SK-N-SH (cell line): ENCODE measurements at regions not wholly inside any gene's neighbourhood (a gene's known extent, or its start where the extent isn't known, plus 50 kb on each side); places are given as distances from the start of the nearest gene placed in this dataset.

ENCODE experiments used
- CTCF ChIA-PET: fragments of 300-600, 350-600 bp; formaldehyde crosslinking; extraction: SDS; loops from one replicate; lab custom pipeline; 2021; lab: Yijun Ruan, JAX
- POLR2A ChIA-PET: fragments of 350-600 bp; sonication (Branson Sonifier 250); formaldehyde crosslinking; extraction: SDS; loops from one replicate; lab custom pipeline; 2020; ENCODE audit warnings: antibody characterized with exemption, inconsistent platforms; lab: Yijun Ruan, JAX
- DNase-seq: peaks from one replicate; pipeline ENCODE4 v3.0.0; 2012
- H2AFZ ChIP-seq: fragments of 200-600 bp; sonication (generic); 2 replicates; pipeline ENCODE4 v1.8.1; 2016; ENCODE audit warnings: antibody characterized with exemption, mild to moderate bottlenecking, low read depth
- H3F3A ChIP-seq: fragments of 200-600 bp; sonication (generic); replicated peaks from 2 replicates; pipeline ENCODE3; 2016; ENCODE audit warnings: antibody characterized with exemption, mild to moderate bottlenecking; ENCODE audit not compliant: insufficient read depth
- H3K27ac ChIP-seq, 2 experiments: fragments of 200-500 bp in 1 of 2; fragments of 200-600 bp in 1 of 2; sonication (Bioruptor generic) in 1 of 2; sonication (generic), shearing (Covaris generic) in 1 of 2; 2 replicates each; pipeline versions ENCODE4 v1.5.1 to v1.6.1; 2014 to 2016; ENCODE audit warnings: low read depth in 2 of 2, inconsistent platforms in 1 of 2, low read length in 1 of 2, mild to moderate bottlenecking in 1 of 2, mixed read lengths in 1 of 2
- H3K27me3 ChIP-seq: fragments of 200-600 bp; sonication (generic), shearing (Covaris generic); 2 replicates; pipeline ENCODE4 v1.6.1; 2016; ENCODE audit warnings: mixed run types; ENCODE audit not compliant: insufficient read depth
- H3K36me3 ChIP-seq, 2 experiments: fragments of 200-500 bp in 1 of 2; fragments of 200-600 bp in 1 of 2; sonication (Bioruptor generic) in 1 of 2; sonication (generic) in 1 of 2; replicated peaks in 1 of 2; 2 replicates each; pipeline versions ENCODE3 to v1.5.1; 2014 to 2016; ENCODE audit warnings: low read length in 1 of 2, mild to moderate bottlenecking in 1 of 2; ENCODE audit not compliant: insufficient read depth in 2 of 2, control insufficient read depth in 1 of 2
- H3K4me1 ChIP-seq, 2 experiments: fragments of 200-500 bp in 1 of 2; fragments of 200-600 bp in 1 of 2; sonication (Bioruptor generic) in 1 of 2; sonication (generic), shearing (Covaris generic) in 1 of 2; 2 replicates each; pipeline versions ENCODE4 v1.5.1 to v1.6.1; 2014 to 2016; ENCODE audit warnings: low read depth in 1 of 2, low read length in 1 of 2, mixed run types in 1 of 2; ENCODE audit not compliant: insufficient read depth in 2 of 2, control insufficient read depth in 1 of 2
- H3K4me2 ChIP-seq: fragments of 200-600 bp; sonication (generic), shearing (Covaris generic); 2 replicates; pipeline ENCODE4 v1.6.1; 2017; ENCODE audit warnings: mixed run types
- H3K4me3 ChIP-seq, 2 experiments: fragments of 200-500 bp in 1 of 2; fragments of 200-600 bp in 1 of 2; sonication (Bioruptor generic) in 1 of 2; sonication (generic), shearing (Covaris generic) in 1 of 2; 2 replicates each; pipeline versions ENCODE4 v1.5.1 to v1.8.1; 2014 to 2016; ENCODE audit warnings: low read depth in 2 of 2, inconsistent platforms in 1 of 2, low read length in 1 of 2, mild to moderate bottlenecking in 1 of 2, mixed read lengths in 1 of 2, moderate library complexity in 1 of 2
- H3K79me2 ChIP-seq: fragments of 200-600 bp; sonication (generic); 2 replicates; pipeline ENCODE4 v1.8.1; 2017; ENCODE audit warnings: mild to moderate bottlenecking; ENCODE audit not compliant: insufficient read depth
- H3K9ac ChIP-seq: fragments of 200-600 bp; sonication (generic); 2 replicates; pipeline ENCODE4 v1.6.1; 2017; ENCODE audit warnings: mixed run types
- H3K9me2 ChIP-seq: fragments of 200-600 bp; sonication (generic); 2 replicates; pipeline ENCODE4 v1.6.1; 2017; ENCODE audit warnings: mixed run types
- H3K9me3 ChIP-seq: fragments of 200-600 bp; sonication (generic); 2 replicates; pipeline ENCODE4 v1.6.1; 2017; ENCODE audit warnings: mixed run types, mild to moderate bottlenecking, moderate library complexity
- H4K20me1 ChIP-seq: fragments of 200-600 bp; sonication (generic); 2 replicates; pipeline ENCODE4 v1.6.1; 2017; ENCODE audit warnings: mild to moderate bottlenecking, mixed run types; ENCODE audit not compliant: insufficient read depth
- ELF1 ChIP-seq: IDR thresholded peaks from 2 replicates; pipeline ENCODE4 v1.4.0; 2012
- FOSL2 ChIP-seq: IDR thresholded peaks from 2 replicates; pipeline ENCODE4 v1.4.0; 2012; ENCODE audit warnings: low read depth, mild to moderate bottlenecking, moderate library complexity, borderline replicate concordance
- FOXJ3 ChIP-seq: sonication (generic); formaldehyde crosslinking; IDR thresholded peaks from 2 replicates; pipeline ENCODE4 v1.5.1; 2020; ENCODE audit warnings: mild to moderate bottlenecking, missing genetic modification reagents
- GATA2 ChIP-seq: sonication (generic); formaldehyde crosslinking; IDR thresholded peaks from 2 replicates; pipeline ENCODE4 v1.5.0; 2020; ENCODE audit warnings: mild to moderate bottlenecking, missing genetic modification reagents
- MXI1 ChIP-seq: IDR thresholded peaks from 2 replicates; pipeline ENCODE4 v1.6.1; 2012; ENCODE audit warnings: mild to moderate bottlenecking, low read depth, low read length, improper control_type of control experiment
- NFIC ChIP-seq: IDR thresholded peaks from 2 replicates; pipeline ENCODE4 v1.4.0; 2012; ENCODE audit warnings: borderline replicate concordance
- NRF1 ChIP-seq: IDR thresholded peaks from 2 replicates; pipeline ENCODE4 v1.6.1; 2012; ENCODE audit warnings: low read depth, mild to moderate bottlenecking, low read length
- POLR2AphosphoS5 ChIP-seq: IDR thresholded peaks from 2 replicates; pipeline ENCODE4 v1.6.1; 2012; ENCODE audit warnings: low read depth, low read length
- RAD21 ChIP-seq: IDR thresholded peaks from 2 replicates; pipeline ENCODE4 v1.6.1; 2012; ENCODE audit warnings: mild to moderate bottlenecking, low read length
- RFX5 ChIP-seq: IDR thresholded peaks from 2 replicates; pipeline ENCODE4 v1.6.1; 2012; ENCODE audit warnings: mild to moderate bottlenecking, improper control_type of control experiment, low read length
- SIN3A ChIP-seq: IDR thresholded peaks from 2 replicates; pipeline ENCODE4 v1.6.1; 2012; ENCODE audit warnings: low read depth, mild to moderate bottlenecking, low read length, moderate library complexity, borderline replicate concordance
- TAF1 ChIP-seq: IDR thresholded peaks from 2 replicates; pipeline ENCODE4 v1.6.1; 2012; ENCODE audit warnings: low read depth, mild to moderate bottlenecking, low read length, moderate library complexity, borderline replicate concordance
- TEAD4 ChIP-seq: IDR thresholded peaks from 2 replicates; pipeline ENCODE4 v1.4.0; 2012; ENCODE audit warnings: mild to moderate bottlenecking, borderline replicate concordance; ENCODE audit not compliant: insufficient read depth
- WGBS: methylation state at CpG from one replicate; pipeline ENCODE4 v1.1.6; 2017; ENCODE audit warnings: low lambda C conversion rate; 5-methylcytosine and 5-hydroxymethylcytosine counted together
- TF ChIP-seq, protein P1 (sequence below): IDR thresholded peaks from 2 replicates; pipeline ENCODE4 v1.4.0; 2012; ENCODE audit warnings: low read depth, borderline replicate concordance
- TF ChIP-seq, protein P2 (sequence below): fragments of 150-350 bp; IDR thresholded peaks from 2 replicates; pipeline ENCODE4 v1.6.1; 2016; ENCODE audit warnings: mild to moderate bottlenecking, low read depth, low read length
- TF ChIP-seq, protein P3 (sequence below): IDR thresholded peaks from 2 replicates; pipeline ENCODE4 v1.6.1; 2012; ENCODE audit warnings: mild to moderate bottlenecking, low read depth, low read length, moderate library complexity
- TF ChIP-seq, protein P4 (sequence below): fragments of 150-350 bp; IDR thresholded peaks from 2 replicates; pipeline ENCODE4 v1.6.1; 2017; ENCODE audit warnings: antibody characterized with exemption, low read length, low read depth, borderline replicate concordance
- TF ChIP-seq, protein P5 (sequence below): IDR thresholded peaks from 2 replicates; pipeline ENCODE4; 2012

DNA sequence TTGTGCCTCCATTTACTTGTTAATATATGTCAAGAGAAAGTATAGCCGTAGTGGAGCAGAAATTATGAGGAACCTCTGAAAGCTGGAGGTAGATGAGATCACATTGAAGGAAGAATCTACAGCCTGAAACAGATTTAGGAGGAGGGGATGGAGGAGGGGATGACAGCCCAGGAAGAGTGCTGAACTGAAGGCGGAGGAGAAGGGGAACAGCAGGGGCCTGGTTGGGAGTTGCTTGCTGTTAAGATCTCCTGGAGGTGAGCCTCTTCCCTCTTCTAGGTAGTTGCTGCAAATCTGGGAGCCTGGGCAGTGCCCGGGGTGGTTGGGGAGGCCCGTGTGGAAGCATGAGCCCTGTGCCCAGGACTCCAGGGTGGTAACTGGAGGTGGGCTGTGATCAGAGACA lies 111.8 kb upstream of the SEMA6A start:
- Histone ChIP-seq H3K36me3 (no peaks in the 10 kb centered on the region), H3K79me2 (no peaks in the 10 kb centered on the region), H3K27ac (no peak overlapping the region), H3K27me3 (no peaks in the 10 kb centered on the region), H2AFZ (no peak overlapping the region), H3K4me1 (no peaks in the 10 kb centered on the region), H3K4me2 (no peak overlapping the region), H4K20me1 (no peaks in the 10 kb centered on the region), H3K9me2 (no peaks in the 10 kb centered on the region), H3K4me3 (no peak overlapping the region), H3F3A (no peaks in the 10 kb centered on the region), H3K9ac (no peak overlapping the region), H3K9me3 (no peaks in the 10 kb centered on the region)
- CTCF ChIA-PET: interaction anchor here (1.0 kb wide), 1 partner anchor 10 kb away, joined by 3 read pairs; no protein-coding TSS in a partner anchor
- POLR2A ChIA-PET: no interaction called here
- DNase-seq: no peak
- 40% methylated on average over 3 of the region's 4 CpGs for WGBS
- no peak for TF ChIP-seq TEAD4
- TF ChIP-seq NFIC: no peak
- TF ChIP-seq, protein P1, sequence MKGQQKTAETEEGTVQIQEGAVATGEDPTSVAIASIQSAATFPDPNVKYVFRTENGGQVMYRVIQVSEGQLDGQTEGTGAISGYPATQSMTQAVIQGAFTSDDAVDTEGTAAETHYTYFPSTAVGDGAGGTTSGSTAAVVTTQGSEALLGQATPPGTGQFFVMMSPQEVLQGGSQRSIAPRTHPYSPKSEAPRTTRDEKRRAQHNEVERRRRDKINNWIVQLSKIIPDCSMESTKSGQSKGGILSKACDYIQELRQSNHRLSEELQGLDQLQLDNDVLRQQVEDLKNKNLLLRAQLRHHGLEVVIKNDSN: no peak
- TF ChIP-seq RFX5: no peak
- TF ChIP-seq, protein P2, sequence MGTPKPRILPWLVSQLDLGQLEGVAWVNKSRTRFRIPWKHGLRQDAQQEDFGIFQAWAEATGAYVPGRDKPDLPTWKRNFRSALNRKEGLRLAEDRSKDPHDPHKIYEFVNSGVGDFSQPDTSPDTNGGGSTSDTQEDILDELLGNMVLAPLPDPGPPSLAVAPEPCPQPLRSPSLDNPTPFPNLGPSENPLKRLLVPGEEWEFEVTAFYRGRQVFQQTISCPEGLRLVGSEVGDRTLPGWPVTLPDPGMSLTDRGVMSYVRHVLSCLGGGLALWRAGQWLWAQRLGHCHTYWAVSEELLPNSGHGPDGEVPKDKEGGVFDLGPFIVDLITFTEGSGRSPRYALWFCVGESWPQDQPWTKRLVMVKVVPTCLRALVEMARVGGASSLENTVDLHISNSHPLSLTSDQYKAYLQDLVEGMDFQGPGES: no peak
- TF ChIP-seq, protein P3, sequence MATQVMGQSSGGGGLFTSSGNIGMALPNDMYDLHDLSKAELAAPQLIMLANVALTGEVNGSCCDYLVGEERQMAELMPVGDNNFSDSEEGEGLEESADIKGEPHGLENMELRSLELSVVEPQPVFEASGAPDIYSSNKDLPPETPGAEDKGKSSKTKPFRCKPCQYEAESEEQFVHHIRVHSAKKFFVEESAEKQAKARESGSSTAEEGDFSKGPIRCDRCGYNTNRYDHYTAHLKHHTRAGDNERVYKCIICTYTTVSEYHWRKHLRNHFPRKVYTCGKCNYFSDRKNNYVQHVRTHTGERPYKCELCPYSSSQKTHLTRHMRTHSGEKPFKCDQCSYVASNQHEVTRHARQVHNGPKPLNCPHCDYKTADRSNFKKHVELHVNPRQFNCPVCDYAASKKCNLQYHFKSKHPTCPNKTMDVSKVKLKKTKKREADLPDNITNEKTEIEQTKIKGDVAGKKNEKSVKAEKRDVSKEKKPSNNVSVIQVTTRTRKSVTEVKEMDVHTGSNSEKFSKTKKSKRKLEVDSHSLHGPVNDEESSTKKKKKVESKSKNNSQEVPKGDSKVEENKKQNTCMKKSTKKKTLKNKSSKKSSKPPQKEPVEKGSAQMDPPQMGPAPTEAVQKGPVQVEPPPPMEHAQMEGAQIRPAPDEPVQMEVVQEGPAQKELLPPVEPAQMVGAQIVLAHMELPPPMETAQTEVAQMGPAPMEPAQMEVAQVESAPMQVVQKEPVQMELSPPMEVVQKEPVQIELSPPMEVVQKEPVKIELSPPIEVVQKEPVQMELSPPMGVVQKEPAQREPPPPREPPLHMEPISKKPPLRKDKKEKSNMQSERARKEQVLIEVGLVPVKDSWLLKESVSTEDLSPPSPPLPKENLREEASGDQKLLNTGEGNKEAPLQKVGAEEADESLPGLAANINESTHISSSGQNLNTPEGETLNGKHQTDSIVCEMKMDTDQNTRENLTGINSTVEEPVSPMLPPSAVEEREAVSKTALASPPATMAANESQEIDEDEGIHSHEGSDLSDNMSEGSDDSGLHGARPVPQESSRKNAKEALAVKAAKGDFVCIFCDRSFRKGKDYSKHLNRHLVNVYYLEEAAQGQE: no peak
- no peak for TF ChIP-seq MXI1
- no peak for TF ChIP-seq GATA2 (CRISPR knock-in tag)
- TF ChIP-seq RAD21: no peak
- TF ChIP-seq, protein P4, sequence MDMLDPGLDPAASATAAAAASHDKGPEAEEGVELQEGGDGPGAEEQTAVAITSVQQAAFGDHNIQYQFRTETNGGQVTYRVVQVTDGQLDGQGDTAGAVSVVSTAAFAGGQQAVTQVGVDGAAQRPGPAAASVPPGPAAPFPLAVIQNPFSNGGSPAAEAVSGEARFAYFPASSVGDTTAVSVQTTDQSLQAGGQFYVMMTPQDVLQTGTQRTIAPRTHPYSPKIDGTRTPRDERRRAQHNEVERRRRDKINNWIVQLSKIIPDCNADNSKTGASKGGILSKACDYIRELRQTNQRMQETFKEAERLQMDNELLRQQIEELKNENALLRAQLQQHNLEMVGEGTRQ: no peak
- TF ChIP-seq POLR2AphosphoS5: no peak
- TF ChIP-seq FOSL2: no peak
- no peak for TF ChIP-seq SIN3A
- no peak for TF ChIP-seq TAF1
- no peak for TF ChIP-seq ELF1
- TF ChIP-seq, protein P5, sequence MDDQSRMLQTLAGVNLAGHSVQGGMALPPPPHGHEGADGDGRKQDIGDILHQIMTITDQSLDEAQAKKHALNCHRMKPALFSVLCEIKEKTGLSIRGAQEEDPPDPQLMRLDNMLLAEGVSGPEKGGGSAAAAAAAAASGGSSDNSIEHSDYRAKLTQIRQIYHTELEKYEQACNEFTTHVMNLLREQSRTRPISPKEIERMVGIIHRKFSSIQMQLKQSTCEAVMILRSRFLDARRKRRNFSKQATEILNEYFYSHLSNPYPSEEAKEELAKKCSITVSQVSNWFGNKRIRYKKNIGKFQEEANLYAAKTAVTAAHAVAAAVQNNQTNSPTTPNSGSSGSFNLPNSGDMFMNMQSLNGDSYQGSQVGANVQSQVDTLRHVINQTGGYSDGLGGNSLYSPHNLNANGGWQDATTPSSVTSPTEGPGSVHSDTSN: no peak
- no peak for TF ChIP-seq FOXJ3
- TF ChIP-seq NRF1: no peak
